ENCODE measurements at regions not wholly inside any gene's neighbourhood (a gene's known extent, or its start where the extent isn't known, plus 50 kb on each side); places are given as distances from the start of the nearest gene placed in this dataset.
"Not testable (repeated sequence)": the region's sequence is repeated elsewhere in the genome, so short reads cannot be mapped to it uniquely, and the experiment has no call there.

GRCh38 chr11:104704146-104704830 is 194.0 kb downstream of the CASP12 start:
- DNase-seq (ENCODE audit: low read depth), result no peak

GRCh38 chr11:104700609-104701008 is 197.7 kb downstream of the CASP12 start:
- DNase-seq (ENCODE audit: low read depth), result peak; percentile 33

- no peak for DNase-seq (ENCODE audit: low read depth)
These were observed 198.3 kb downstream of the CASP12 start for GRCh38 chr11:104699981-104700380.

- no peak for DNase-seq (ENCODE audit: low read depth)
These were observed 203.2 kb downstream of the CASP12 start for GRCh38 chr11:104695065-104695463.

- DNase-seq (ENCODE audit: low read depth), result peak; percentile 34
These were observed 203.8 kb downstream of the CASP12 start for GRCh38 chr11:104694259-104695064.

GRCh38 chr11:104692751-104693150 is 205.5 kb downstream of the CASP12 start:
- DNase-seq (ENCODE audit: low read depth), result no peak

GRCh38 chr11:104691129-104691528 is 207.1 kb downstream of the CASP12 start:
- no peak for DNase-seq (ENCODE audit: low read depth)

- no peak for DNase-seq (ENCODE audit: low read depth)
These were observed 208.0 kb downstream of the CASP12 start for GRCh38 chr11:104690241-104690640.

- DNase-seq (ENCODE audit: low read depth), result no peak
These were observed 209.5 kb downstream of the CASP12 start for GRCh38 chr11:104688731-104689130.

GRCh38 chr11:104682206-104682605 is 216.1 kb downstream of the CASP12 start:
- DNase-seq (ENCODE audit: low read depth), result no peak

GRCh38 chr11:104679258-104679657 is 219.0 kb downstream of the CASP12 start:
- DNase-seq (ENCODE audit: low read depth), result no peak

- no peak for DNase-seq (ENCODE audit: low read depth)
These were observed 219.9 kb downstream of the CASP12 start for GRCh38 chr11:104678408-104678807.

GRCh38 chr11:104677069-104677468 is 221.2 kb downstream of the CASP12 start:
- not testable (repeated sequence) for DNase-seq (ENCODE audit: low read depth)

- DNase-seq (ENCODE audit: low read depth), result no peak
These were observed 225.4 kb downstream of the CASP12 start for GRCh38 chr11:104672897-104673296.

GRCh38 chr11:104668797-104669463 is 229.3 kb downstream of the CASP12 start:
- DNase-seq (ENCODE audit: low read depth), result peak; percentile 48

- DNase-seq (ENCODE audit: low read depth), result no peak
These were observed 231.6 kb downstream of the CASP12 start for GRCh38 chr11:104666624-104667023.

GRCh38 chr11:104665641-104666040 is 232.6 kb downstream of the CASP12 start:
- no peak for DNase-seq (ENCODE audit: low read depth)

GRCh38 chr11:104663190-104664140 is 234.8 kb downstream of the CASP12 start:
- DNase-seq (ENCODE audit: low read depth), result no peak

GRCh38 chr11:104661901-104662300 is 236.4 kb downstream of the CASP12 start:
- no peak for DNase-seq (ENCODE audit: low read depth)

- no peak for DNase-seq (ENCODE audit: low read depth)
These were observed 236.8 kb downstream of the CASP12 start for GRCh38 chr11:104661471-104661870.

- DNase-seq (ENCODE audit: low read depth), result no peak
These were observed 240.1 kb downstream of the CASP12 start for GRCh38 chr11:104658177-104658576.

- DNase-seq (ENCODE audit: low read depth), result no peak
These were observed 241.2 kb downstream of the CASP12 start for GRCh38 chr11:104657083-104657482.

Data from GM04504 (cell line).